Liver (tissue), 8 donors: ENCODE measurements at regions not wholly inside any gene's neighbourhood (a gene's known extent, or its start where the extent isn't known, plus 50 kb on each side); places are given as distances from the start of the nearest gene placed in this dataset.

Source experiments
- DNase-seq: peaks from one replicate; pipeline ENCODE4 v3.0.0-alpha.2; 2017; ENCODE audit warnings: low spot score
- H3K27ac ChIP-seq, 2 donors: one replicate each; pipeline ENCODE4 v1.7.0; 2013; ENCODE audit warnings: inconsistent platforms in 2 of 2, low read length in 2 of 2, control low read depth in 1 of 2, low read depth in 1 of 2, mild to moderate bottlenecking in 1 of 2
- H3K27me3 ChIP-seq, 4 donors: one replicate each; pipeline versions ENCODE4 v1.6.1 to v1.7.0; 2013; ENCODE audit warnings: low read length in 3 of 4, inconsistent platforms in 1 of 4, mild to moderate bottlenecking in 1 of 4, moderate library complexity in 1 of 4; ENCODE audit not compliant: control insufficient read depth in 4 of 4, insufficient read depth in 4 of 4
- H3K36me3 ChIP-seq, 4 donors: one replicate each; pipeline versions ENCODE4 v1.6.1 to v1.7.0; 2013; ENCODE audit warnings: low read length in 3 of 4, mild to moderate bottlenecking in 3 of 4, low read depth in 1 of 4, moderate library complexity in 1 of 4; ENCODE audit not compliant: control insufficient read depth in 4 of 4, insufficient read depth in 3 of 4
- H3K4me1 ChIP-seq, 4 donors: one replicate each; pipeline versions ENCODE4 v1.6.1 to v1.7.0; 2013; ENCODE audit warnings: low read length in 3 of 4, mild to moderate bottlenecking in 3 of 4, moderate library complexity in 1 of 4; ENCODE audit not compliant: control insufficient read depth in 4 of 4, insufficient read depth in 4 of 4
- H3K4me3 ChIP-seq, 3 donors: one replicate each; pipeline versions ENCODE4 v1.6.1 to v1.7.0; 2013; ENCODE audit warnings: low read length in 3 of 3, control low read depth in 1 of 3, low read depth in 1 of 3, mild to moderate bottlenecking in 1 of 3
- H3K9ac ChIP-seq, 2 donors: one replicate each; pipeline ENCODE4 v1.7.0; 2013; ENCODE audit warnings: low read length in 2 of 2, mild to moderate bottlenecking in 2 of 2, moderate library complexity in 2 of 2, control low read depth in 1 of 2, low read depth in 1 of 2
- H3K9me3 ChIP-seq, 4 donors: one replicate each; pipeline versions ENCODE4 v1.6.1 to v1.7.0; 2013; ENCODE audit warnings: low read length in 3 of 4; ENCODE audit not compliant: control insufficient read depth in 4 of 4
- ATF3 ChIP-seq: IDR thresholded peaks from 2 replicates; pipeline ENCODE4 v1.6.1; 2016; ENCODE audit warnings: antibody characterized with exemption
- CTCF ChIP-seq: fragments of 150-350 bp; IDR thresholded peaks from 2 replicates; pipeline ENCODE4 v1.5.1; 2017; ENCODE audit warnings: improper control_type of control experiment, low read depth, low read length; ENCODE audit not compliant: missing input control
- EGR1 ChIP-seq, 2 donors: IDR thresholded peaks; 2 replicates each; pipeline ENCODE4 v1.6.1; 2016 to 2018; ENCODE audit warnings: antibody characterized with exemption in 2 of 2, low read depth in 2 of 2
- FOXA1 ChIP-seq: IDR thresholded peaks from 2 replicates; pipeline ENCODE4 v1.6.1; 2016; ENCODE audit warnings: antibody characterized with exemption
- FOXA2 ChIP-seq: IDR thresholded peaks from 2 replicates; pipeline ENCODE4 v1.6.1; 2016; ENCODE audit warnings: antibody characterized with exemption
- GABPA ChIP-seq, 2 donors: IDR thresholded peaks in 1 of 2; conservative IDR thresholded peaks in 1 of 2; 2 replicates each; pipeline ENCODE4 v1.6.1; 2016; ENCODE audit warnings: antibody characterized with exemption in 2 of 2, mild to moderate bottlenecking in 1 of 2, moderate library complexity in 1 of 2
- HNF4A ChIP-seq, 2 donors: conservative IDR thresholded peaks; 2 replicates each; pipeline ENCODE4 v1.6.1; 2016; ENCODE audit warnings: antibody characterized with exemption in 2 of 2, mild to moderate bottlenecking in 2 of 2
- HNF4G ChIP-seq: IDR thresholded peaks from 2 replicates; pipeline ENCODE4 v1.6.1; 2016; ENCODE audit warnings: antibody characterized with exemption
- JUND ChIP-seq, 2 donors: IDR thresholded peaks; 2 replicates each; pipeline ENCODE4 v1.6.1; 2016; ENCODE audit warnings: antibody characterized with exemption in 2 of 2
- MAX ChIP-seq: IDR thresholded peaks from 2 replicates; pipeline ENCODE4 v1.6.1; 2016; ENCODE audit warnings: antibody characterized with exemption
- NR2F2 ChIP-seq: IDR thresholded peaks from 2 replicates; pipeline ENCODE4 v1.6.1; 2016; ENCODE audit warnings: antibody characterized with exemption
- REST ChIP-seq: IDR thresholded peaks from 2 replicates; pipeline ENCODE4 v1.6.1; 2016; ENCODE audit warnings: antibody characterized with exemption, mild to moderate bottlenecking
- RXRA ChIP-seq, 2 donors: IDR thresholded peaks; 2 replicates each; pipeline ENCODE4 v1.6.1; 2017 to 2018; ENCODE audit warnings: antibody characterized with exemption in 2 of 2, mild to moderate bottlenecking in 1 of 2
- SP1 ChIP-seq: IDR thresholded peaks from 2 replicates; pipeline ENCODE4 v1.6.1; 2018; ENCODE audit warnings: antibody characterized with exemption, mild to moderate bottlenecking
- TAF1 ChIP-seq: conservative IDR thresholded peaks from 2 replicates; pipeline ENCODE4 v1.6.1; 2016; ENCODE audit warnings: antibody characterized with exemption, mild to moderate bottlenecking
- YY1 ChIP-seq: IDR thresholded peaks from 2 replicates; pipeline ENCODE4 v1.6.1; 2016; ENCODE audit warnings: antibody characterized with exemption, mild to moderate bottlenecking
- ZBTB33 ChIP-seq: IDR thresholded peaks from 2 replicates; pipeline ENCODE4 v1.6.1; 2016; ENCODE audit warnings: antibody characterized with exemption
- WGBS: extraction: QIAGEN DNeasy Blood & Tissue Kit; methylation state at CpG from one replicate; pipeline ENCODE4 v1.1.7; 2013; 5-methylcytosine and 5-hydroxymethylcytosine counted together
- donor health status: healthy.
- donor health status: healthy.
- donor health status: healthy.
- donor health status: healthy.
- donor health status: healthy.

- 91% methylated on average over 11 of the region's 11 CpGs for WGBS
- Histone ChIP-seq H3K9me3 (peaks cover 0 to 1% (median 0%) of the 10 kb centered on the region in 4 donors), H3K4me3 (no peak overlapping the region), H3K9ac (no peak overlapping the region), H3K27ac (no peak overlapping the region), H3K36me3 (no peaks in the 10 kb centered on the region), H3K27me3 (no peaks in the 10 kb centered on the region), H3K4me1 (no peaks in the 10 kb centered on the region)
- no peak for DNase-seq
- TF ChIP-seq TAF1: no peak
- no peak for TF ChIP-seq GABPA (IDR thresholded peaks at IDR 0.05 in 1 of 2, conservative IDR thresholded peaks at IDR 0.05 in 1 of 2)
- TF ChIP-seq HNF4A (conservative IDR thresholded peaks at IDR 0.05): no peak
- TF ChIP-seq MAX: no peak
- no peak for TF ChIP-seq FOXA1
- no peak for TF ChIP-seq ATF3
- TF ChIP-seq RXRA (IDR thresholded peaks at IDR 0.05): no peak
Observed at GRCh38 chr12:46892034-46892705, 66.4 kb upstream of the SLC38A4 start.

GRCh38 chr12:46892887-46893286, 67.1 kb upstream of the SLC38A4 start:
- 74% methylated on average over 4 of the region's 4 CpGs for WGBS
- Histone ChIP-seq H3K9me3 (peaks cover 0 to 1% (median 0%) of the 10 kb centered on the region in 4 donors), H3K27me3 (no peaks in the 10 kb centered on the region), H3K9ac (no peak overlapping the region), H3K4me3 (no peak overlapping the region), H3K27ac (no peak overlapping the region), H3K4me1 (no peaks in the 10 kb centered on the region), H3K36me3 (no peaks in the 10 kb centered on the region)
- TF ChIP-seq ZBTB33 (no peak), FOXA1 (no peak), YY1 (no peak), FOXA2 (no peak), JUND (IDR thresholded peaks at IDR 0.05) (no peak), EGR1 (IDR thresholded peaks at IDR 0.05; ENCODE audit: low read depth in 2 of 2) (no peak), HNF4G (no peak), MAX (no peak), CTCF (no peak), RXRA (IDR thresholded peaks at IDR 0.05) (no peak), GABPA (IDR thresholded peaks at IDR 0.05 in 1 of 2, conservative IDR thresholded peaks at IDR 0.05 in 1 of 2) (no peak), NR2F2 (no peak), ATF3 (no peak), SP1 (no peak), HNF4A (conservative IDR thresholded peaks at IDR 0.05) (no peak), REST (no peak), TAF1 (no peak)
- DNase-seq: no peak
